H9 (cell line): ENCODE measurements at regions not wholly inside any gene's neighbourhood (a gene's known extent, or its start where the extent isn't known, plus 50 kb on each side); places are given as distances from the start of the nearest gene placed in this dataset.

Experiments used
- DNase-seq: peaks from one replicate; pipeline ENCODE4 v3.0.0-alpha.2; 2017
- H2AFZ ChIP-seq: one replicate; pipeline ENCODE4 v1.6.1; 2013; ENCODE audit warnings: mild to moderate bottlenecking, low read length, control low read depth, moderate library complexity
- H2AK5ac ChIP-seq: 2 replicates; pipeline ENCODE4 v1.6.1; 2013; ENCODE audit warnings: low read length, control low read depth, mixed read lengths; ENCODE audit not compliant: insufficient read length
- H2BK120ac ChIP-seq: one replicate; pipeline ENCODE4 v1.6.1; 2013; ENCODE audit warnings: low read depth, mild to moderate bottlenecking, low read length, control low read depth, inconsistent platforms; ENCODE audit not compliant: poor library complexity, severe bottlenecking
- H2BK12ac ChIP-seq: 2 replicates; pipeline ENCODE4 v1.6.1; 2013; ENCODE audit warnings: low read length, control low read depth, mixed read lengths, low read depth; ENCODE audit not compliant: insufficient read length
- H2BK15ac ChIP-seq: 2 replicates; pipeline ENCODE4 v1.6.1; 2013; ENCODE audit warnings: low read depth, low read length, control low read depth
- H2BK20ac ChIP-seq: one replicate; pipeline ENCODE4 v1.6.1; 2013; ENCODE audit warnings: low read depth, mild to moderate bottlenecking, low read length, control low read depth, inconsistent platforms; ENCODE audit not compliant: poor library complexity, severe bottlenecking
- H2BK5ac ChIP-seq: 2 replicates; pipeline ENCODE4 v1.6.1; 2013; ENCODE audit warnings: low read length, control low read depth, mixed read lengths; ENCODE audit not compliant: insufficient read length
- H3K14ac ChIP-seq: 2 replicates; pipeline ENCODE4 v1.6.1; 2013; ENCODE audit warnings: low read length, control low read depth; ENCODE audit not compliant: insufficient read depth
- H3K18ac ChIP-seq: 2 replicates; pipeline ENCODE4 v1.6.1; 2013; ENCODE audit warnings: low read depth, mild to moderate bottlenecking, mixed read lengths, low read length, control low read depth; ENCODE audit not compliant: insufficient read length
- H3K23ac ChIP-seq: 2 replicates; pipeline ENCODE4 v1.6.1; 2013; ENCODE audit warnings: low read length, control low read depth, mixed read lengths, low read depth; ENCODE audit not compliant: insufficient read length
- H3K23me2 ChIP-seq: 2 replicates; pipeline ENCODE4 v1.6.1; 2013; ENCODE audit warnings: low read depth, mild to moderate bottlenecking, mixed read lengths, low read length, control low read depth; ENCODE audit not compliant: insufficient read length, poor library complexity, severe bottlenecking
- H3K27ac ChIP-seq: 2 replicates; pipeline ENCODE4 v1.5.1; 2013; ENCODE audit warnings: low read length, control low read depth, mixed read lengths, low read depth; ENCODE audit not compliant: insufficient read length
- H3K27me3 ChIP-seq: 2 replicates; pipeline ENCODE4 v1.6.1; 2013; ENCODE audit warnings: low read length, control low read depth, inconsistent platforms; ENCODE audit not compliant: insufficient read depth
- H3K4ac ChIP-seq: 2 replicates; pipeline ENCODE4 v1.6.1; 2013; ENCODE audit warnings: low read depth, mild to moderate bottlenecking, control low read depth, inconsistent platforms, low read length, moderate library complexity
- H3K4me1 ChIP-seq: 2 replicates; pipeline ENCODE4 v1.6.1; 2013; ENCODE audit warnings: low read length, control low read depth, inconsistent platforms; ENCODE audit not compliant: insufficient read depth
- H3K4me2 ChIP-seq: 2 replicates; pipeline ENCODE4 v1.6.1; 2013; ENCODE audit warnings: low read length, control low read depth, mixed read lengths; ENCODE audit not compliant: insufficient read length, insufficient read depth
- H3K56ac ChIP-seq: 2 replicates; pipeline ENCODE4 v1.6.1; 2013; ENCODE audit warnings: low read depth, mild to moderate bottlenecking, mixed read lengths, low read length, control low read depth; ENCODE audit not compliant: insufficient read length
- H3K79me1 ChIP-seq: 2 replicates; pipeline ENCODE4 v1.6.1; 2013; ENCODE audit warnings: low read depth, mild to moderate bottlenecking, moderate library complexity, low read length, control low read depth, inconsistent platforms; ENCODE audit not compliant: insufficient read depth, poor library complexity, severe bottlenecking
- H3K79me2 ChIP-seq: 2 replicates; pipeline ENCODE4 v1.6.1; 2013; ENCODE audit warnings: low read length, control low read depth, inconsistent platforms; ENCODE audit not compliant: insufficient read depth
- H3K9ac ChIP-seq: 2 replicates; pipeline ENCODE4 v1.6.1; 2013; ENCODE audit warnings: low read length, control low read depth, mixed read lengths; ENCODE audit not compliant: insufficient read length; ENCODE audit errors: extremely low read depth
- H3K9me3 ChIP-seq: one replicate; pipeline ENCODE4 v1.6.1; 2013; ENCODE audit warnings: low read depth, low read length, inconsistent platforms; ENCODE audit not compliant: control insufficient read depth
- H3T11ph ChIP-seq: one replicate; pipeline ENCODE4 v1.6.1; 2013; ENCODE audit warnings: mild to moderate bottlenecking, low read length, control low read depth, inconsistent platforms
- H4K20me1 ChIP-seq: one replicate; pipeline ENCODE4 v1.6.1; 2013; ENCODE audit not compliant: control insufficient read depth, insufficient read length, insufficient read depth
- H4K5ac ChIP-seq: 2 replicates; pipeline ENCODE4 v1.6.1; 2013; ENCODE audit warnings: low read depth, mild to moderate bottlenecking, mixed read lengths, low read length, control low read depth; ENCODE audit not compliant: insufficient read length
- H4K8ac ChIP-seq: replicated peaks from 2 replicates; pipeline ENCODE4 v1.6.1; 2013; ENCODE audit warnings: low read length, control low read depth, mixed read lengths, low read depth; ENCODE audit not compliant: insufficient read length
- H4K91ac ChIP-seq: 2 replicates; pipeline ENCODE4 v1.6.1; 2013; ENCODE audit warnings: low read depth, mild to moderate bottlenecking, moderate library complexity, mixed read lengths, low read length, control low read depth; ENCODE audit not compliant: insufficient read length
- H3K27ac Mint-ChIP-seq, 3 experiments: 2 replicates in 2 of 3; 3 replicates in 1 of 3; pipeline ENCODE4 v1.8.0; 2020 to 2021; ENCODE audit warnings: mixed read lengths in 3 of 3, mild to moderate bottlenecking in 1 of 3, moderate library complexity in 1 of 3
- H3K27me3 Mint-ChIP-seq: 2 replicates; pipeline ENCODE4 v1.8.0; 2021; ENCODE audit warnings: low read depth, mild to moderate bottlenecking, moderate library complexity, mixed read lengths
- H3K36me3 Mint-ChIP-seq, 3 experiments: 2 replicates in 2 of 3; 3 replicates in 1 of 3; pipeline ENCODE4 v1.8.0; 2020 to 2021; ENCODE audit warnings: low read depth in 3 of 3, mixed read lengths in 3 of 3; ENCODE audit not compliant: insufficient read depth in 1 of 3
- H3K4me1 Mint-ChIP-seq, 2 experiments: 2 replicates each; pipeline ENCODE4 v1.8.0; 2020; ENCODE audit warnings: mixed read lengths in 2 of 2
- H3K4me3 Mint-ChIP-seq, 2 experiments: 2 replicates in 1 of 2; 3 replicates in 1 of 2; pipeline ENCODE4 v1.8.0; 2020 to 2021; ENCODE audit warnings: mild to moderate bottlenecking in 2 of 2, mixed read lengths in 2 of 2, moderate library complexity in 1 of 2
- H3K9me3 Mint-ChIP-seq, 2 experiments: 2 replicates in 1 of 2; 3 replicates in 1 of 2; pipeline ENCODE4 v1.8.0; 2020; ENCODE audit warnings: mild to moderate bottlenecking in 2 of 2, mixed read lengths in 2 of 2, moderate library complexity in 1 of 2
- WGBS: extraction: QIAGEN DNeasy Blood & Tissue Kit; methylation state at CpG from one replicate; pipeline ENCODE4 v1.1.7; 2013; ENCODE audit warnings: missing lambda C conversion rate, low lambda C conversion rate, mixed read lengths; ENCODE audit not compliant: insufficient read length; ENCODE audit errors: extremely low coverage; 5-methylcytosine and 5-hydroxymethylcytosine counted together
- TF ChIP-seq, protein P1 (sequence below): fragments of 200-600 bp; sonication (generic); conservative IDR thresholded peaks from 3 replicates; pipeline ENCODE4 v1.8.0; 2021; ENCODE audit warnings: antibody characterized with exemption, mild to moderate bottlenecking

DNA sequence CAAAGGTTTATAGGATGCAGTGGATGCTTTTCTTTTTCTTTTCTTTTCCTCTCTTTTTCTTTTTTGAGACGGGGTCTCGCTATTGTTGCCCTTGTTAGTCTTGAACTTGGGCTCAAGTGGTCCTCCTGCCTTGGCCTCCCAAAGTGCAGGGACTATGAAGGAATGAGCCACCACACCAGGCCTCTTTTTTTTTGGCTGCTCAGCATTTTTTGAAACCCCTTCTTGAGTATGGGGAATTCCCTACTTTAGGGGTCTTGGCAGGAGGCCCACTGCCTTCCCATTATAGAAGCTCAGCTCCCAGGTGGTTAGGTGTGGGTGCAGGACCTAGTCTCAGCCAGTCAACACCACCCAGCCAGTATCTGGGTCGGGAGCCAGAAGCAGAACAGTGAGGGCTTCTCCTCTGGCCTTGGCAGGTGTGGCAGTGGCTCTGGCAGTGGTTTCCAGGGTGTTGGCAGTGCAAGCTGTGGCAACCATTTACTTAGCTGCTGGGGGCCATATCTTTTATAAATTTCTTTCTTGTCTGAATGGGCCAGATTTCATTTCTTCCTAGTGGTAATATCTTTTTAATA is 51.4 kb upstream of the ACYP2 start:
- no peak overlapping the region for H3K27ac ChIP-seq
- Mint-ChIP-seq H3K36me3 (peaks cover 3 to 5% (median 3%) of the 10 kb centered on the region in 3 experiments; a peak in 6 of 7 replicates), H3K4me3 (no peak overlapping the region), H3K27me3 (no peaks in the 10 kb centered on the region), H3K4me1 (no peaks in the 10 kb centered on the region), H3K9me3 (peaks cover 5 to 10% of the 10 kb centered on the region in 2 experiments), H3K27ac (peak overlapping the region in 1 of 3 experiments; percentile 7; a peak in 2 of 7 replicates)
- H3K4me1 ChIP-seq: no peaks in the 10 kb centered on the region
- no peak overlapping the region for H3K9ac ChIP-seq
- H4K5ac ChIP-seq: no peak overlapping the region
- no peak overlapping the region for H3K18ac ChIP-seq
- no peak overlapping the region for H2AFZ ChIP-seq
- H2BK15ac ChIP-seq: no peak overlapping the region
- no peaks in the 10 kb centered on the region for H3K9me3 ChIP-seq
- no peaks in the 10 kb centered on the region for H4K20me1 ChIP-seq
- H2BK5ac ChIP-seq: no peak overlapping the region
- no peak overlapping the region for H2BK20ac ChIP-seq
- H4K8ac ChIP-seq: no peak overlapping the region
- H3K23me2 ChIP-seq: no peaks in the 10 kb centered on the region
- no peak overlapping the region for H3K4ac ChIP-seq
- DNase-seq: no peak
- no peak overlapping the region for H2BK120ac ChIP-seq
- no peak overlapping the region for H2AK5ac ChIP-seq
- H3K56ac ChIP-seq: no peak overlapping the region
- H3K14ac ChIP-seq: no peak overlapping the region
- TF ChIP-seq, protein P1, sequence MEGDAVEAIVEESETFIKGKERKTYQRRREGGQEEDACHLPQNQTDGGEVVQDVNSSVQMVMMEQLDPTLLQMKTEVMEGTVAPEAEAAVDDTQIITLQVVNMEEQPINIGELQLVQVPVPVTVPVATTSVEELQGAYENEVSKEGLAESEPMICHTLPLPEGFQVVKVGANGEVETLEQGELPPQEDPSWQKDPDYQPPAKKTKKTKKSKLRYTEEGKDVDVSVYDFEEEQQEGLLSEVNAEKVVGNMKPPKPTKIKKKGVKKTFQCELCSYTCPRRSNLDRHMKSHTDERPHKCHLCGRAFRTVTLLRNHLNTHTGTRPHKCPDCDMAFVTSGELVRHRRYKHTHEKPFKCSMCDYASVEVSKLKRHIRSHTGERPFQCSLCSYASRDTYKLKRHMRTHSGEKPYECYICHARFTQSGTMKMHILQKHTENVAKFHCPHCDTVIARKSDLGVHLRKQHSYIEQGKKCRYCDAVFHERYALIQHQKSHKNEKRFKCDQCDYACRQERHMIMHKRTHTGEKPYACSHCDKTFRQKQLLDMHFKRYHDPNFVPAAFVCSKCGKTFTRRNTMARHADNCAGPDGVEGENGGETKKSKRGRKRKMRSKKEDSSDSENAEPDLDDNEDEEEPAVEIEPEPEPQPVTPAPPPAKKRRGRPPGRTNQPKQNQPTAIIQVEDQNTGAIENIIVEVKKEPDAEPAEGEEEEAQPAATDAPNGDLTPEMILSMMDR: no peak
- H3K79me2 ChIP-seq: no peaks in the 10 kb centered on the region
- no peak overlapping the region for H3K23ac ChIP-seq
- no peaks in the 10 kb centered on the region for H3K27me3 ChIP-seq
- no CpG with 5 or more reads among the region's 3 CpGs for WGBS
- no peak overlapping the region for H4K91ac ChIP-seq
- H3K4me2 ChIP-seq: no peak overlapping the region
- H2BK12ac ChIP-seq: no peak overlapping the region
- H3K79me1 ChIP-seq: no peaks in the 10 kb centered on the region
- H3T11ph ChIP-seq: no peak overlapping the region
